HG03103 (cell line): ENCODE measurements at regions not wholly inside any gene's neighbourhood (a gene's known extent, or its start where the extent isn't known, plus 50 kb on each side); places are given as distances from the start of the nearest gene placed in this dataset.

Source experiments
- ATAC-seq: cut with Tn5 transposase; IDR thresholded peaks from one replicate; pipeline ENCODE4 v1.9.1; 2021; ENCODE audit warnings: low read depth; ENCODE audit not compliant: unreplicated experiment

DNA sequence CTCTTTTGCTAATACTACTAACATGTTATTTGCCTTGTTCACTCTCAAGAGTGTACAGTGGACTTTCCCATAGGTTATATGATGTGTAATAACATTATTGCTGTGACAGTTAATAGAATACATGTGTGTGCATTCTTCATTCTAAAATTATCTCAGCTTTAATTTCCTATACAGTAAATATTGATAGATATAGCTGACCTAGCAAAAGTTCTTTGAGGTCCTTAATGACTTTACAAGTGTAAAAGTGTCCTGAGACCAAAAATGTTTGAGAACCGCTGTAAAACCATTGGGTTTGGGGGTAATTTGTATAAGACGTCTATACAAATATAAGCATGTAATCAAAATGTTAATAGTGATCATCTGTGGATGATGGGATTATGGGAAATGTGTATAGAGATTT, 469.5 kb upstream of the PROK2 start:
- no peak for ATAC-seq

GRCh38 chr3:72250725-72251124, 465.8 kb upstream of the PROK2 start:
- ATAC-seq, result no peak

DNA sequence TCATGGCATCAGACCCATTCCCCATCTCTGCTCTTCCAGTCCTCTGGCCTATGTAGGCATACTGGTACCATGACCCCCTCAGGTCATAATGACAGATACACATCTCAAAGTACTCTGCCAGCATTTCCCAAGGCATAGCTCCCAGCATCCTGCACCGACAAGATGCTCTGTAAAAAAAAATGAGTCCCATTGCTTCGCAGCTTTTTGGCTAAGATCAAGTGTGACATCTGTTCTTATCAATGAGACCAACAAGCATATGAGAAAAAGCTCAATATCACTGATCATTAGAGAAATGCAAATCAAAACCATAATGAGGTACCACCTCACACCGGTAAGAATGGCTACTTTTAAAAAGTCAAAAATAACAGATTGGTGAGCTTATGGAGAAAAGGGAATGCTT, 463.9 kb upstream of the PROK2 start:
- no peak for ATAC-seq

- ATAC-seq, result no peak
These were observed 463.4 kb upstream of the PROK2 start for GRCh38 chr3:72248389-72248761.

GRCh38 chr3:72247645-72248388, 462.9 kb upstream of the PROK2 start:
- no peak for ATAC-seq

DNA sequence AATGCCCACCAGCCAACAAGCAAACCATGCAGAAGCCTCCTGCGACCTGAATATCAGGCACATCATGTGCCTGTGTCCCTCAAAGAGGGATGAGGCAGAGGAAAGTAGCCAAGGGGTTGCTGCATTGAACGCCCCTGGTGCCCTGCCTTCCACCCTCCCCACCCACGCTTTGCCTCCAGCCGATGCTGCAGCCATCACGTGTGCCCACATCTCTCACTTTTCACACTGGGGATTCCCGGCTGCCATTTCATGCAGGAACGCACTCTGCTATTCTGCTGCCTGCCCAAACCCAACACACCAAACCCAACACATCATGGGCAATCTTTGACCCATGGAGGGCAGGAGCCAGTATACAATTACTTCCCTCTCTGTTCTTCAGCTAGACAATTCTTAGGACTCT, 462.2 kb upstream of the PROK2 start:
- no peak for ATAC-seq

DNA sequence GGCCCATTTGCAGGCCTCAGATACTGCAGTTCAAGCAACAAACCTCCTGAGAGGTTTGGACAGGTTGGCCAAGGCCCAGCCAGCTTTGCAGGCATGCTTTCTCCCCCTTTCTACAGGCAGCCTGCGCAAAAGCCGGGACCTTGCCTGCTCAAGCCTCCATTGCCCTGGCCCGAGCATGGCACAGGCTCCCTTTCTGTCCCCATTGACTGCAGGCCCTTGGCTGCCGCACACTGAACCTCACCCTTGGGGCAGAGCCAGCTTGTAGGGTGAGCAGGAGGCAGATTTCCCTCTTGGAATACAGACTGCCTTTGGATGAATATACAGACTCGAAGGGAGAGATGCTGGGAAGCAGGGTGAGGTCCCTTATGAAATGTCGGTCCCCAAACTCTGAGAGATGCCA, 461.7 kb upstream of the PROK2 start:
- ATAC-seq, result no peak

DNA sequence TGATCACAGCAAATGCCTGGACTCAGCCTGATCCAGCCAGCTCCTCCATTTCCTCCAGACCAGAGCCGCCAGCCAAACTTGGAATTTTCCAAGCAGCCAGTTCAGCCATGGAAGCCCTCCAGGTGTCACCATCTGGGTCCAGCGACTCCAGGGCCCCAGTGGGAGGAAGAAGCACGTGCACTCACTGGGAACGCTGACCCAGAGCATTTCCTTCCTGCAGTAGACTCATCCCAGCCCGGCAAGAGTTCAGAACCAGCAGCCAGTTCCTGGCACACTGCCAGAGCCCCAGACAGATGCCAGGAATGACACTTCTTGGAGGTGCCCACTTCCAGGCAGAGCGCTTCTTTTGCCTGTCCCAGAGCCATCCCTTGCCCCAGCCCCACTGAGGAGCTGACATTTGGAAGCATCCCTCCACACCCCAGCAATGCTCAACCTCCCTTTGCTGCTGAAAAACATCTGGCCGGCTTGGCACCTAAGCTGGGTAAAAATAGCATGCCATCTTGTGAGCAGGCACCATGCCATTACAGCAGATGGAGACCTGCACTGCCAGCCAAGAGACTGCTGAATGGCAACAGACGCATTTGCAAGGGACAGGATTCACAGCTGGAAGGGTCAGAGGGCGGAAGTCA, 460.3 kb upstream of the PROK2 start:
- no peak for ATAC-seq

GRCh38 chr3:72244396-72244795, 459.4 kb upstream of the PROK2 start:
- ATAC-seq, result no peak

GRCh38 chr3:72242326-72242725, 457.4 kb upstream of the PROK2 start:
- ATAC-seq, result no peak

GRCh38 chr3:72241525-72241924, 456.6 kb upstream of the PROK2 start:
- ATAC-seq, result no peak

GRCh38 chr3:72240531-72240930, 455.6 kb upstream of the PROK2 start:
- no peak for ATAC-seq

DNA sequence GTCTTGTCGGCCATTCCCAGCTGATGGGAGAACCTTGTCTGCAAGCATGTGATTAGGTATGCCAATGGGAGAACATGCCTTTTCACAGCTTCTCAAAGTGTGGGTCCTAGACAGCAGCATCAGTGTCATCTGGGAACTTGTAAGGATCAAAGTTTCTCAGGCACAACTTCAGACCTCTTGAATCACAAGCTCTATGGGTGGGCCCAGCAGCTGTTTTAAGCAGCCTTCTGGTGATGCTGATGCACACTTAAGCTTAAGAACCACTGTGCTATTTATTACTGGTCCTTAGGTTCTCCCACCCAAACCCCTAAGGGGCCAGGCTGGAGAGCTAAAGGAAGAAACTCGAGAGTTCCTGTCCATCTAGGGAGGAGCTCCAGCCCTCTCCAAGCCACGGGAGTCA, 453.9 kb upstream of the PROK2 start:
- no peak for ATAC-seq

DNA sequence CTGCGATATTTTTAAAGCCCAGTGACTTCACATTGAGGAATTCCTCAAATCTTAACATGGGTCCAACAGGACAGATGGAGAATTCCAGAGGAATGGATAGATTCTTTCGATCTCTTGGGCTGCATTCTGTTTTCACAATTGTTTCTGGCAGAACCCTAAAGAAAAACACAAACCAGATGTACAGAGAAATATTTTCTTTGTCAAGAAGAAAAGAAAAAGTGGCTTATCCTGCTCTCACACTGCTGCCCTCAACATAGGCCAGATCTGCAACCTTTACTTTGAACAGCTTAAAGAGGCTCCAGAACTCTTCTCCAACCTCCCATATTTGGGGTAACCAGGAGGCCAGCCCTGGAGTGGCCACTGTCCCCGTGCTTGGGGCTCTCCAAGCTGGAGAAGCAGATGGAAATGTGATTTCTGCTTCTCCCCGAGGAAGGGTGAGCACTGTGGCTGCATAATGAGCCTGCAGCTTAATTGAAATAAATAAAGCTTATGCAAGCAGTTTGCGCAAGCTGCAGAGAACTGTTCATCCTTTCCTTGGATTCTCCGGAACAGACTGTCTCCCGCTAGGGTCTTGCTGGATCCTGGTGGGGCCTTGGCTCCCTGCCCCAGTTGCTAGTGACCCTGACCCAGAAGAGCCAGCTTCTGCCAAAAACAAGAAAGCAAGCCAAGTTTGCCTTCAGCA, 453.2 kb upstream of the PROK2 start:
- ATAC-seq, result no peak

DNA sequence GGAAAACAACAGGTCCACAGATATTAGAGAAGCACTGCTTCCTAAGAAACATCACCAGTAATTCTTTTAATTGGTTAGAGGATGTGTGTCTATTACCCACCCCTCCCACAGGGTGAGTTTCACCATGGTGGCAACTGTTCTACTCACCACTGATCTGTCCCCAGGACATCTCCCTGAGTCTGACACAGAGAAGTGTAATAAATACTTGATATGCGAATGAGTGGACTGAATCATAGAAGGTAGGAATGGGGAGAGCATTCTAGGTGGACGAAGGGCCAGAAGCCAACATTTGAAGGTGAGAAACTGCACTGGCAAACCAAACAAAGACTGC, 452.7 kb upstream of the PROK2 start:
- no peak for ATAC-seq

- ATAC-seq, result no peak
These were observed 449.4 kb upstream of the PROK2 start for GRCh38 chr3:72234391-72234790.

- ATAC-seq, result no peak
These were observed 448.6 kb upstream of the PROK2 start for GRCh38 chr3:72233571-72233970.

- ATAC-seq, result no peak
These were observed 447.8 kb upstream of the PROK2 start for GRCh38 chr3:72232777-72233176.

- no peak for ATAC-seq
These were observed 447.4 kb upstream of the PROK2 start for GRCh38 chr3:72232331-72232730.

DNA sequence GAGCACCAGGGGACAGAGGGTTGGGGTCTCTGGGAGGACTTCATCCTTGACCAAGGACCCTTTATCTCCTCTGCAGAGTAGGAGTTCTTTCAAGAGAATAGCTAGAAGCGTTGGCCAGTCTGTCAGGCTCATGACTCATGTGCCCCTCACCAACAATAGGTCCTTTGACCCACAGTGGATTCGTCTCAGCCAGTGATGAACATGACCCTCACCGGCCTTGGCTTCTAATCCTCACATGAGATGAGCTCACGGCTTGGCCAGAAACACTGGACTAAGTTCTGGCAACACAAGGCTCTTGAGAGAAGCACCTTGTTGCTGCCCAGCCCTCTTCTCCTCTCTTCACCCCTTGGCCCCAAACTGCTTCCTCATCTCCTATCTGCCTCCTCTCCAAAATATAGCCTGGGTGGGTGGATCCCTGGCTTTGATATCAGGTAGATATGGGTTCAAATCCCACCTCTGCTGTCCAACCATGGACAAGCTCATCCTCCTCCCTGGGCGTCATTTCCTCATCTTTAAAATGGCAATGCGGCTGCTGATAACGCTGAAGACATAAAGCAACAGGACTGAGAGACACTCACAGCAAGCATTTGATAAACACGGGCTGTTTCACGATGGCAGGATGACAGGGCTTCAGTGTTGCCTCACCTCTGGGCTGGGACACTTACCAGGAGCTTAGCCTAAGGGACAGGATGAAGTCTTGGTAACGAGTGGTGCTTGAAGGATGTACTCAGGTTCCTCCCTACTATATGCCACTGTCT, 446.7 kb upstream of the PROK2 start:
- ATAC-seq, result no peak

DNA sequence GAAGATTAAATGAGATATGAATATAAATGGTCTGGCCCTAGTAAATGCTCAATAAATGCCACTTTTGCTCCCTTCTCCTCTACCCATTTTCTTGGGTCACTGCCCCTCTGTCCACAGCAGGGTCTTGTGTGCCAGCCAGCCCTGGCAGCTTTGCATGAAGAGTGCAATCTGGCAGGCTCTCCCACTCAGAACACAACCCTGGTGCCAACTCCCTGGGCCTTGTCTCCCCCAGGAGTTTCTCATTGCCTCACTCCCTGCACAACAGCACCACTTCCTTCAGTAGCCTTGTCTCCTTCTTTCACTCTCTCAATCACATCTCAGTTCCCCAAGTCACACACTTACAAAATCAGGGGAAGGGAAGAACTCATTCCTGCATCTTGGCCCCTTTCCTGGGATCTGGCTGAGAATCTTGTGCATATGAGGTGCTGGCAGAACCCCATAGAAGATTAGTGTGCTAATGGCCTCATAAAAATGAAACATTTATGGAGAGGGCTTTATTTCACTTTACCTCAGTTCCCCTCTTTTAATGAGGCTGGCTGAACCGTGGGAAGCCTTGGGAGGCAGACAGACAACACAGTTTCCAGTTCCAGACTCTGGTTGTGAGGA, 445.9 kb upstream of the PROK2 start:
- no peak for ATAC-seq
